ENCODE measurements at regions not wholly inside any gene's neighbourhood (a gene's known extent, or its start where the extent isn't known, plus 50 kb on each side); places are given as distances from the start of the nearest gene placed in this dataset.

- TF ChIP-seq ZNF462 (CRISPR knock-in tag; IDR thresholded peaks at IDR 0.05) = no peak
- no peak for TF ChIP-seq CREB1 (CRISPR knock-in tag; IDR thresholded peaks at IDR 0.05; ENCODE audit: low read depth)
- no peak for TF ChIP-seq CTCF (conservative IDR thresholded peaks at IDR 0.05; ENCODE audit: low read depth in 2 of 2)
- TF ChIP-seq POLR2AphosphoS5 (IDR thresholded peaks at IDR 0.05; ENCODE audit: low read depth) = no peak
- no peak for TF ChIP-seq EZH2phosphoT487 (IDR thresholded peaks at IDR 0.05; ENCODE audit: unreplicated experiment)
- no peak for TF ChIP-seq ZNF331 (CRISPR knock-in tag; IDR thresholded peaks at IDR 0.05; ENCODE audit: low read depth)
- no peak for TF ChIP-seq ETS1 (IDR thresholded peaks at IDR 0.05)
- TF ChIP-seq JUNB (IDR thresholded peaks at IDR 0.05; ENCODE audit: unreplicated experiment) = no peak
These were observed 101.9 kb upstream of the SLC5A9 start (continued) for GRCh38 chr1:48120621-48121020.
